NB4 (cell line): ENCODE measurements at regions not wholly inside any gene's neighbourhood (a gene's known extent, or its start where the extent isn't known, plus 50 kb on each side); places are given as distances from the start of the nearest gene placed in this dataset.

Experiments
- POLR2A ChIP-seq: IDR thresholded peaks from 2 replicates; pipeline ENCODE4 v1.6.1; 2011; ENCODE audit warnings: mild to moderate bottlenecking; ENCODE audit not compliant: insufficient read length; ENCODE audit errors: extremely low read depth
- TF ChIP-seq, protein P1 (sequence below): IDR thresholded peaks from one replicate; pipeline ENCODE4 v1.5.1; 2012; ENCODE audit warnings: low read depth, low read length

DNA sequence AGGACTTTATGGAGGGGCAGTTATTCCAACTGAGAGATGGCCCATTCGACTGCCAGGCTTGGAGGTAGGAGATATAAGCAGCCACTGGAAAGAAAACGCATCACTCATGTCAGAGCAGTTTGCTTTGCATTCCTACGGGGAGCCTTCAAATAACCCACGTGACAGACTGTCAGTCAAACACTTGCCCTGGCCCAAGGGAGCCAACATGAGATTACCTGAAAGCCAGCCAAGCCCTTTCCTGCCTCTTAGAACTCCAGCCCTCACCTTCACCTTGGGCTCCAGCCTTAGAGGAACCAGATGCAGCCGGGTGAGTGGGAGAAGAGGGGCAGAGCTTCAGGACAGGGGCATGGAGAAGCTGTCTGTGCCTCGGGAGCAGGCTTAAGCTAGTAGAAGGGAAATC, 95.3 kb upstream of the CXCL13 start:
- TF ChIP-seq, protein P1, sequence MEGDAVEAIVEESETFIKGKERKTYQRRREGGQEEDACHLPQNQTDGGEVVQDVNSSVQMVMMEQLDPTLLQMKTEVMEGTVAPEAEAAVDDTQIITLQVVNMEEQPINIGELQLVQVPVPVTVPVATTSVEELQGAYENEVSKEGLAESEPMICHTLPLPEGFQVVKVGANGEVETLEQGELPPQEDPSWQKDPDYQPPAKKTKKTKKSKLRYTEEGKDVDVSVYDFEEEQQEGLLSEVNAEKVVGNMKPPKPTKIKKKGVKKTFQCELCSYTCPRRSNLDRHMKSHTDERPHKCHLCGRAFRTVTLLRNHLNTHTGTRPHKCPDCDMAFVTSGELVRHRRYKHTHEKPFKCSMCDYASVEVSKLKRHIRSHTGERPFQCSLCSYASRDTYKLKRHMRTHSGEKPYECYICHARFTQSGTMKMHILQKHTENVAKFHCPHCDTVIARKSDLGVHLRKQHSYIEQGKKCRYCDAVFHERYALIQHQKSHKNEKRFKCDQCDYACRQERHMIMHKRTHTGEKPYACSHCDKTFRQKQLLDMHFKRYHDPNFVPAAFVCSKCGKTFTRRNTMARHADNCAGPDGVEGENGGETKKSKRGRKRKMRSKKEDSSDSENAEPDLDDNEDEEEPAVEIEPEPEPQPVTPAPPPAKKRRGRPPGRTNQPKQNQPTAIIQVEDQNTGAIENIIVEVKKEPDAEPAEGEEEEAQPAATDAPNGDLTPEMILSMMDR, result no peak
- TF ChIP-seq POLR2A, result no peak
